ENCODE measurements at regions not wholly inside any gene's neighbourhood (a gene's known extent, or its start where the extent isn't known, plus 50 kb on each side); places are given as distances from the start of the nearest gene placed in this dataset.

- TF ChIP-seq POLR2AphosphoS5 (IDR thresholded peaks at IDR 0.05; ENCODE audit: low read depth, low read length), result no peak
- no peak for TF ChIP-seq POLR2A (IDR thresholded peaks at IDR 0.05; ENCODE audit: low read depth, low read length)
- no peak for TF ChIP-seq TAF1 (IDR thresholded peaks at IDR 0.05; ENCODE audit: borderline replicate concordance, low read depth, low read length)
These were observed 203.7 kb upstream of the RSPO3 start for GRCh38 chr6:126914801-126915200.
